ENCODE measurements at regions not wholly inside any gene's neighbourhood (a gene's known extent, or its start where the extent isn't known, plus 50 kb on each side); places are given as distances from the start of the nearest gene placed in this dataset.

DNA sequence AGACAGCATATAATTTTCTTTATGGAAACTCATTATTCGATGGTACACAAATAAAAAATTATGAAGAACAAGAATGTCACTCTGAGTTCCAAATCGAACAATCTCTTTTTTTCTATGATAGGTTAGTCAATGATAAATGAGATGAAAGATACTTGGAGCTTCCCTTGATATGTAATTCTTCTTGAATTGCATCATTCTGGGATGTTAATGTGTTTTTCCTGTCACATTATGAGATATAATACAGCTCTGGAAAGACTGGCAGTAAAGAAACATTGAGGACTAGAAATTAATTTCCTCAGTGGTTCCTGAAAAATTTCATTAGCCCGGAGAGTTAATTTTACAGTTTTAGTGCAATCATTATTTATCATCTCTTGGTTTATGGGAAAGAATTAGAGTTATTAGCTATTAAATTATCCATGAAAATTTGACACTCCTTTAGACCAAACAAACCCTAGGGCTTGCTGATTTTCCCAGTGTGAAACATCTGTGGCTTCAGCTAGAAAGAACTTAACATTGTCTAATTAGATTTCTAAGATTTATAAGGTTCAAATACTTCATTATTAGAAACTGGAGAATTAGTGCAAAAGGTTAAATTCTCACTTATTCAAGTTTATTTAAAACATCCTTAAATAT lies 1546.6 kb upstream of the TENM3 start:
- Histone ChIP-seq H3K4me1 (ENCODE audit: control insufficient read depth in 1 of 2, insufficient read depth in 2 of 2, low read length in 2 of 2) (no peaks in the 10 kb centered on the region), H3K27ac (ENCODE audit: low read depth, low read length) (no peak overlapping the region), H3K36me3 (ENCODE audit: control insufficient read depth in 1 of 2, insufficient read depth in 2 of 2, low read length in 2 of 2) (no peaks in the 10 kb centered on the region), H3K4me2 (ENCODE audit: low read length) (no peak overlapping the region), H4K12ac (ENCODE audit: low read depth, low read length) (no peak overlapping the region), H3K4me3 (ENCODE audit: low read depth, low read length) (no peak overlapping the region), H3K27me3 (ENCODE audit: insufficient read depth, low read length) (no peaks in the 10 kb centered on the region), H3K9me3 (ENCODE audit: insufficient read depth, low read depth, low read length) (peaks cover 4% of the 10 kb centered on the region), H2AK5ac (ENCODE audit: low read length) (no peak overlapping the region), H3K79me2 (ENCODE audit: control insufficient read depth, insufficient read depth, low read length, poor library complexity) (no peaks in the 10 kb centered on the region), H3K23ac (ENCODE audit: low read length) (no peak overlapping the region), H3K79me1 (ENCODE audit: low read length) (no peaks in the 10 kb centered on the region), H3K18ac (ENCODE audit: low read length) (no peak overlapping the region), H4K8ac (ENCODE audit: low read depth, low read length) (no peak overlapping the region), H2BK12ac (ENCODE audit: low read length) (no peak overlapping the region), H2BK5ac (ENCODE audit: low read depth, low read length, poor library complexity) (no peak overlapping the region), H4K91ac (ENCODE audit: low read depth, low read length) (no peak overlapping the region), H3K14ac (ENCODE audit: low read length) (no peak overlapping the region), H2BK120ac (ENCODE audit: insufficient read depth, low read length, poor library complexity) (no peak overlapping the region), H2AFZ (ENCODE audit: insufficient read depth, low read length, poor library complexity) (no peak overlapping the region), H3K4ac (ENCODE audit: low read depth, low read length) (no peak overlapping the region), H3K9ac (ENCODE audit: low read length) (no peak overlapping the region)
- no CpG with 5 or more reads among the region's 3 CpGs for WGBS (ENCODE audit: extremely low coverage, insufficient coverage, insufficient read length)
- DNase-seq: no peak

DNA sequence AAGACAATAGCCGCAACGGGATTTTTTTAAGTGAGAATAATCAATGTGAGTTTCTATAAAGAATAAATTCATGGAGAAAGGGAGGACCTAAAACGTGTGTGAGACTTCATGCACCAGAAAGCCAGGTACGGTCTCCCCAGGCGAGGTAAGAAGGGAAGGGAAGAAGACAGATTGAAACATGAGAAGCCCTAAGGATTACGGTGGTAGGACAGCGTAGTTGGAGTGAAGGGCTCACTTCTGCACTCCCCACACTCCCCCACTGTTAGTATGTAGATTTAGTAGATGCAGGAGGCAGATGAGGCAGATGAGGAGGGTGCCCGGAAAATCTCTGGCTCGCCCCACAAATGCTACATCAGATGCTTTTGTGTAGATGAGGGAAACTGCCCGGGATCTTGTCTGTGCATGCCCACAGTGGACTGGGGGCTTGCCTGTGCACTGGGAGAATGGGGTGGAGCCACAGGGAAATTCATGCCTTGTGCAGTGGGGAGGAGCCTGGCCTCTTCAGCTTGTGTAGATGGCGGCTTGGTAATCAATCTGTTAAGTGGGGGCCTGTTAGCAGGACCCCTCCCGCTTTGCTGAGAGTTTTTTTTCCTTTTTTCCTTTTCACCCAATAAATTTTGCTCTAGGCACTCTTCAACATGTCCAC lies 1544.5 kb upstream of the TENM3 start:
- DNase-seq: no peak
- H3K27ac ChIP-seq (ENCODE audit: low read depth, low read length): no peak overlapping the region
- H3K9me3 ChIP-seq (ENCODE audit: insufficient read depth, low read depth, low read length): no peaks in the 10 kb centered on the region
- no peak overlapping the region for H2BK12ac ChIP-seq (ENCODE audit: low read length)
- no peak overlapping the region for H3K9ac ChIP-seq (ENCODE audit: low read length)
- no peak overlapping the region for H2AK5ac ChIP-seq (ENCODE audit: low read length)
- no peaks in the 10 kb centered on the region for H3K79me2 ChIP-seq (ENCODE audit: control insufficient read depth, insufficient read depth, low read length, poor library complexity)
- no peak overlapping the region for H4K8ac ChIP-seq (ENCODE audit: low read depth, low read length)
- no peaks in the 10 kb centered on the region for H3K27me3 ChIP-seq (ENCODE audit: insufficient read depth, low read length)
- no peak overlapping the region for H2BK120ac ChIP-seq (ENCODE audit: insufficient read depth, low read length, poor library complexity)
- H4K12ac ChIP-seq (ENCODE audit: low read depth, low read length): no peak overlapping the region
- H4K91ac ChIP-seq (ENCODE audit: low read depth, low read length): no peak overlapping the region
- H3K23ac ChIP-seq (ENCODE audit: low read length): no peak overlapping the region
- H3K4me2 ChIP-seq (ENCODE audit: low read length): no peak overlapping the region
- H3K79me1 ChIP-seq (ENCODE audit: low read length): no peaks in the 10 kb centered on the region
- H3K14ac ChIP-seq (ENCODE audit: low read length): no peak overlapping the region
- H3K4me3 ChIP-seq (ENCODE audit: low read depth, low read length): no peak overlapping the region
- no peaks in the 10 kb centered on the region for H3K4me1 ChIP-seq (ENCODE audit: control insufficient read depth in 1 of 2, insufficient read depth in 2 of 2, low read length in 2 of 2)
- H3K4ac ChIP-seq (ENCODE audit: low read depth, low read length): no peak overlapping the region
- H2AFZ ChIP-seq (ENCODE audit: insufficient read depth, low read length, poor library complexity): no peak overlapping the region
- H3K18ac ChIP-seq (ENCODE audit: low read length): no peak overlapping the region
- H2BK5ac ChIP-seq (ENCODE audit: low read depth, low read length, poor library complexity): no peak overlapping the region
- no CpG with 5 or more reads among the region's 12 CpGs for WGBS (ENCODE audit: extremely low coverage, insufficient coverage, insufficient read length)
- no peaks in the 10 kb centered on the region for H3K36me3 ChIP-seq (ENCODE audit: control insufficient read depth in 1 of 2, insufficient read depth in 2 of 2, low read length in 2 of 2)

DNA sequence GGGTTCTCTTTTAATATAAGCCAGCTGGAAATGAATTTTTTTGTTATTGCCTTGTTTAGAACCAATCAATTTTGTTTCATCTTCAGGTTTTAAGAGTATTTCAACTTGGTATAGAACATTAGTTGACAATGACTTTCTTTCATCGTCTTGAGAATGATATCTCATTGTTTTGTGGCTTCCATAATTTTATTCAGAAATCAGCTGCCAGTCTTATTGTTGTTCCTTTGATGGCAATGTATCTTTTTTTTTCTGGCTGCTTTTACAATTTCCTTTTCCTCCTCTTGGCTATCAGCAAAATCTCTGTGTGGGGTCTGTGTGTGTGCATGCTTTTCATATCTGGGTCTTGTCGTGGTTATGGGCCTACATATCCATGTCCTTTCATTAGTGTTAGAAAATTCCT lies 1536.4 kb upstream of the TENM3 start:
- Histone ChIP-seq H3K4me3 (ENCODE audit: low read depth, low read length) (no peak overlapping the region), H4K91ac (ENCODE audit: low read depth, low read length) (no peak overlapping the region), H3K9me3 (ENCODE audit: insufficient read depth, low read depth, low read length) (no peaks in the 10 kb centered on the region), H3K23ac (ENCODE audit: low read length) (no peak overlapping the region), H2BK12ac (ENCODE audit: low read length) (no peak overlapping the region), H3K9ac (ENCODE audit: low read length) (no peak overlapping the region), H3K36me3 (ENCODE audit: control insufficient read depth in 1 of 2, insufficient read depth in 2 of 2, low read length in 2 of 2) (no peaks in the 10 kb centered on the region), H3K4ac (ENCODE audit: low read depth, low read length) (no peak overlapping the region), H3K4me1 (ENCODE audit: control insufficient read depth in 1 of 2, insufficient read depth in 2 of 2, low read length in 2 of 2) (no peaks in the 10 kb centered on the region), H3K18ac (ENCODE audit: low read length) (no peak overlapping the region), H2BK120ac (ENCODE audit: insufficient read depth, low read length, poor library complexity) (no peak overlapping the region), H3K27me3 (ENCODE audit: insufficient read depth, low read length) (no peaks in the 10 kb centered on the region), H2BK5ac (ENCODE audit: low read depth, low read length, poor library complexity) (no peak overlapping the region), H3K79me1 (ENCODE audit: low read length) (no peaks in the 10 kb centered on the region), H3K27ac (ENCODE audit: low read depth, low read length) (no peak overlapping the region), H4K8ac (ENCODE audit: low read depth, low read length) (no peak overlapping the region), H3K79me2 (ENCODE audit: control insufficient read depth, insufficient read depth, low read length, poor library complexity) (no peaks in the 10 kb centered on the region), H2AFZ (ENCODE audit: insufficient read depth, low read length, poor library complexity) (no peak overlapping the region), H4K12ac (ENCODE audit: low read depth, low read length) (no peak overlapping the region), H2AK5ac (ENCODE audit: low read length) (no peak overlapping the region), H3K14ac (ENCODE audit: low read length) (no peak overlapping the region), H3K4me2 (ENCODE audit: low read length) (no peak overlapping the region)
- DNase-seq: no peak
- no CpG with 5 or more reads among the region's 2 CpGs for WGBS (ENCODE audit: extremely low coverage, insufficient coverage, insufficient read length)

DNA sequence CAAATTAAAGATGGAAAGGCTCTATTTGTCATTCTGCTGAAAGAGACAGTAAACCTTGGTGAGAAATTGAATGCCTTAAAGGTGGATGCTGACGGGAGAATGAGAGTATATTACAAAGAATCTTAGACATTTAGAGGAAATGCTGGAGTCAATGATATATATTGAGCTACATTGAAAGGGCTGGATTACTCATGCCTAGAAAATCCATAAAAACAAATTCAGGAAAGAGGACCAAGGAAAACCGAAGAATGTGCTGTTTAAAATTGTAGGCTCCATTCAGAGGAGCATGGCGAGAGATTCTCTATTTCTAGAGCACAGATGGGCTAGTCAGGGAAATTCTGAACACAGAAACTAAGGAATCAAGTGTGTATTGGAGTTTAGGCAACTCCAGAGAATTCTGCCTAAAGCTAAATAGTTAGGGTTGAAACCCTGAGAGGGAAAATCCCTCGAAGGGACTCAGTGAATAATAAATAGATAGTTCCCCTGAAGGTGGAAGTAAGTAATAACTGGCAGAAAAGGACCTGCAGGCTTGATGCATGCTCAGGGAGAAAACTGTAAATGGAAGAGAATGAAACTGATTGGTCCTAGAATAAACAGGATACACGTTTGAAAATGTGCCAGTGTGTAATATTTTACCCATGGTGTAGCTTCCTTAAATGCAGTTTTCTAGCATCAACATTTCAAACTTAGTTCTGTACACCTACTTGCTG lies 1532.4 kb upstream of the TENM3 start:
- WGBS (ENCODE audit: extremely low coverage, insufficient coverage, insufficient read length): no CpG with 5 or more reads among the region's 5 CpGs

More for the DNA sequence above, 1532.4 kb upstream of the TENM3 start:
- Histone ChIP-seq H2AK5ac (ENCODE audit: low read length) (no peak overlapping the region), H2BK120ac (ENCODE audit: insufficient read depth, low read length, poor library complexity) (no peak overlapping the region), H3K18ac (ENCODE audit: low read length) (no peak overlapping the region), H3K4ac (ENCODE audit: low read depth, low read length) (no peak overlapping the region), H3K4me1 (ENCODE audit: control insufficient read depth in 1 of 2, insufficient read depth in 2 of 2, low read length in 2 of 2) (no peaks in the 10 kb centered on the region), H3K4me2 (ENCODE audit: low read length) (no peak overlapping the region), H3K23ac (ENCODE audit: low read length) (no peak overlapping the region), H3K27ac (ENCODE audit: low read depth, low read length) (no peak overlapping the region), H3K36me3 (ENCODE audit: control insufficient read depth in 1 of 2, insufficient read depth in 2 of 2, low read length in 2 of 2) (no peaks in the 10 kb centered on the region), H4K8ac (ENCODE audit: low read depth, low read length) (no peak overlapping the region), H3K27me3 (ENCODE audit: insufficient read depth, low read length) (no peaks in the 10 kb centered on the region), H3K79me1 (ENCODE audit: low read length) (no peaks in the 10 kb centered on the region), H2AFZ (ENCODE audit: insufficient read depth, low read length, poor library complexity) (no peak overlapping the region), H3K14ac (ENCODE audit: low read length) (no peak overlapping the region), H4K91ac (ENCODE audit: low read depth, low read length) (no peak overlapping the region), H3K4me3 (ENCODE audit: low read depth, low read length) (no peak overlapping the region), H3K9ac (ENCODE audit: low read length) (no peak overlapping the region), H3K9me3 (ENCODE audit: insufficient read depth, low read depth, low read length) (no peaks in the 10 kb centered on the region), H3K79me2 (ENCODE audit: control insufficient read depth, insufficient read depth, low read length, poor library complexity) (no peaks in the 10 kb centered on the region), H4K12ac (ENCODE audit: low read depth, low read length) (no peak overlapping the region), H2BK5ac (ENCODE audit: low read depth, low read length, poor library complexity) (no peak overlapping the region), H2BK12ac (ENCODE audit: low read length) (no peak overlapping the region)
- DNase-seq: no peak
